HG03460 (cell line): ENCODE measurements at regions not wholly inside any gene's neighbourhood (a gene's known extent, or its start where the extent isn't known, plus 50 kb on each side); places are given as distances from the start of the nearest gene placed in this dataset.
"Not testable (repeated sequence)": the region's sequence is repeated elsewhere in the genome, so short reads cannot be mapped to it uniquely, and the experiment has no call there.

ENCODE experiments used
- ATAC-seq: cut with Tn5 transposase; IDR thresholded peaks from one replicate; pipeline ENCODE4 v1.9.1; 2021; ENCODE audit not compliant: unreplicated experiment

DNA sequence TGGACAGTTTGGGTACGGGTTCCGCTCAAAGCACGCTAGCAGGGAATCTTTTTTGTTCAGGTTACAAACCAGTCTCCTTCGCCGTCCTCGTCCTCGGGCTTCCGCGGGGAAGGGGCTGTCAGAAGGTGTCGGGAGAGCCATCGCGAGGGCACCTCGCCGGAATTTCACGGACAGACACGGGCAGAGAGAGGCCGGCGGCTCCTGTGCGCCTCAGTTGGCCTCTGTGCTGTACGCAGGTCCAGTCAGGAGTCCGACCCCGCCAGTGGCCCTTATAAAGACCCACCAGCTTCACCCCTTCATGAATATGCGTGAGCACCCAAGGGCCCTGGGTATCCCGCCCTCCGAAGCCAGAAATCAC is 362.1 kb upstream of the DEFB115 start:
- not testable (repeated sequence) for ATAC-seq

DNA sequence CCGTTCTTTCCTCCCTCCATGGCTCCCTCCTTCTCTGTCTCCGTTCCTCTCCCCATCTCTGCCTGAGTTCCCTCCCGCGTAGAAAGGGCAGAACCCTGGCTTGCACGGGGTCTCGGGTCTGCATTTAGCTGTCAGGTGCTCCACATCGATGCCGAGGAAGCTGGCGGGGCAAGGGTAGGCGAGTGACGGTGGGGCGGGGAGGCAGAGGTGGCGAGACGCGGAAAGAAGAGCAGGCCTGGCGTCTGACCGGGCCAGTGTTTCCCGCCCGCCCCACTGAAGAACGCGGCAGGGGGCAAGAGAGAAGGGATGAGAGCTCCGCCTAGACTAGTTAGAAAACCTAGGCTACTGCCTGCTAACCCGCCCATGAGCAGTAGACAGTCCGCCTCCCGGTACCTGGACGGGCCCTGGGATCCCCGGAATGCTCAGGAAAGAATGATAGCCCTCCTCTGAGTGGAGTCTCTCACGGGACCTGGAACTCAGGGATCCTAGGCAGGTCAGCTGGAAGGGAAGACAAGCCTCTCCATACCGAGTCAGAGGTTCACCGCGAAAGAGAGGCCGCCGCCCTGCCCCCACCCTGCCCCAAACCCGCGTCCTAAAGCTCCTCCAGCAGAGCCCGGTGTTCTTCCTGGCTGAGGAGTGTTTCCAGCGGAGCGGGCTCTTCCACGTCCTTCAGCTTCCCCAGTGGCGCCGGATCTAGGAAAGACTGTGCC is 357.9 kb upstream of the DEFB115 start:
- not testable (repeated sequence) for ATAC-seq

DNA sequence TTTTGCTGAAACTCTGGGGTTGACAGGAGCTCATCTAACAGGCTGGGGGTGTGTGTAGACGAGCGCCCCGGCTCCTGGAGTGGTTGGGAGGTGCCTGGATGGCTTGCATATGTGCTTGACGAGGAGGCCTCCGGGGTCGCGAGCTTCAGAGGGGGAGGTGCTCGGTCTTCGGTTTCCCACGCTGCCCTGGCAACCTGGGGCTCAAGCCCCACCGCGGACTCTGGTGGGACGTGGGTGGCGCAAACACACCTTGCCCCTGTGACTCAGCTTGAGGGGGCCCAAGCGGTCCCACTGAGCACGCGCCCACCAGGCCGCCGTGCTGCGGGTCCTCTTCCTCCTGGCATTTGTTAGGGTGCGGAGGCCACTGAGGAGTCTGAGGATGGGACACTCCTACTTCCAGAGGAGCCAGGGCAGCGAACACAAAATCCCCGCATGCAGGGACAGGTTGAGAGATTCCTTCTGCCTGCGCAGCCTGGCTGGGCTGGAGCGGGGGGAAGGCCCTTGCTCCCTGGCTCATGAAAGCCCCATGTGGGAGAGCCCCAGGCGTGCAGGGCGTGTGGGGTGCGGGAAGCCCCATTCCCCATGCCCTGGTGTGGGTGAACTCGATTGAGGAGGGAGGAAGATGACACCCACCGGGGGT is 357.3 kb upstream of the DEFB115 start:
- ATAC-seq, result not testable (repeated sequence)

- ATAC-seq, result not testable (repeated sequence)
Measured at GRCh38 chr20:30905231-30905630, 352.2 kb upstream of the DEFB115 start.

DNA sequence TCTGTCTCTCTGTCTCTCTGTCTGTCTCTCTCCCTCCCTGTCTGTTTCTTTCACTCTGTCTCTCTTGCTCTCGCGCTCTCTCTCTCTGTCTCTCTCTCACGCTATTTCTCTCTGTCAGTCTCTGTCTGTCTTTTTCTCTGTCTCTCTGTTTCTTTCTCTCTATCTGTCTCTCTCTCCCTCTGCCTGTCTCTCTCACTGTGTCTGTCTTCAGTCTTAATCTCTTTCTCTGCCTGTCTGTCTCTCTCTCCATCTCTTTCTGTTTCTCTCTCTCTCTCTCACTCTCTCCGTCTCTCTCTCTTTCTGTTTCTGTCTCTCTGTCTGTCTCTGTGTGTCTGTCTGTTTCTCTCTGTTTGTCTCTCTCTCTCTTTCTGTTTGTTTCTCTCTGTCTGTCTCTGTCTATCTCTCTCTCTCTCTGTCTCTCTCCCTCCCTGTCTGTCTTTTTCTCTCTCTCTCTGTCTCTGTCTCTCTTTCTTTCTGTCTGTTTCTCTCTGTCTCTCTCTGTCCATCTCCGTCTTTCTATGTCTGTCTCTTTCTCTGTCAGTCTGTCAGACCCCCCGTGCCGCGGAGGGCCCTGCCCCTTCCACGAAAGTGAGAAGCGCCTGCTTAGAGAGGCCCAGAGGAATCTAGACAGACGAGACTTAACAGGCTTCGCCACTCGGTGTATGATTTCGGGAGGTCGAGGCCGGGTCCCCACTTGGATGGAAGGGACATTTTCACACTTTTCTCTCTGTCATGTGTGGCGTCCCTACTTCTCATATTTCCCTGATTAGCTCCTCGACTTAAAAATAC is 346.3 kb upstream of the DEFB115 start:
- no peak for ATAC-seq

GRCh38 chr20:30911832-30912660 is 345.4 kb upstream of the DEFB115 start:
- ATAC-seq, result not testable (repeated sequence)

DNA sequence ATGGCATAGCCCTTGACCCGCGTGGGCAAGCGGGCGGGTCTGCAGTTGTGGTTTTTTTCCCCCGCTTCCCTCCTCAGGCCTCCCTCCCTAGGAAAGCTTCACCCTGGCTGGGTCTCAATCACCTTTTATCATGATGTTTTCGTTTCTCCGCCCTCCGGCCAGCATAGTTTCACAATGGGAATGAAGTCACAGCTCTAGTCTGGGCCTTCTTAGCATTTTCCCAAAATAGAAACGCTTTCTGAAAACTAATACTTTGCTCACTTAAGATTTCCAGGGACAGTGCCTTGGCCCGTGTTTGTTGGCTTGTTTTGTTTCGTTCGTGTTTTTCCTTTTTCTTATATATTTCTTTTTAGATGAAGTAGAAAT is 344.8 kb upstream of the DEFB115 start:
- not testable (repeated sequence) for ATAC-seq

GRCh38 chr20:30916404-30916803 is 341.1 kb upstream of the DEFB115 start:
- not testable (repeated sequence) for ATAC-seq

- ATAC-seq, result no peak
Measured at GRCh38 chr20:30919514-30920188, 337.8 kb upstream of the DEFB115 start.

GRCh38 chr20:30921286-30922071 is 336.0 kb upstream of the DEFB115 start:
- ATAC-seq, result no peak

DNA sequence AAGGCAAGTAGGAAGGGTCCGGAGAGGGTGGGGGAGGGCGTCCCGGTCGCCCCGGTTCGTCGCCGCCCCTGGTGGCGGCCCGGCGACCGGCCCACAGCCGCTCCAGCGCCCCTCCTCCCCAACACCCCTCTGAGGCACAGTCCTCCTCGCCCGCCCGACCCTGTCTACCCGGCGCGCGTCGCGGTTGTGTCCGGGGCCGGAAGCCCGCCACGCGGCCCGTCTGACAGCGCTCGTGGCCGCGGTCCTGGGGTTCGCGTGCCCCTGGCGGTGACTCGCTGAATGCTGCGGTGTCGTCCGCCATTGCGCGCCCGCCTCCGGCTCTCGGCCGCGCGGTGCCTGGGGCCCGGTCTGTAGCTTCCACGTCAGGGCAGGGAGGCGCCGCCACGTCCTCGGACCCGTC is 335.3 kb upstream of the DEFB115 start:
- no peak for ATAC-seq

DNA sequence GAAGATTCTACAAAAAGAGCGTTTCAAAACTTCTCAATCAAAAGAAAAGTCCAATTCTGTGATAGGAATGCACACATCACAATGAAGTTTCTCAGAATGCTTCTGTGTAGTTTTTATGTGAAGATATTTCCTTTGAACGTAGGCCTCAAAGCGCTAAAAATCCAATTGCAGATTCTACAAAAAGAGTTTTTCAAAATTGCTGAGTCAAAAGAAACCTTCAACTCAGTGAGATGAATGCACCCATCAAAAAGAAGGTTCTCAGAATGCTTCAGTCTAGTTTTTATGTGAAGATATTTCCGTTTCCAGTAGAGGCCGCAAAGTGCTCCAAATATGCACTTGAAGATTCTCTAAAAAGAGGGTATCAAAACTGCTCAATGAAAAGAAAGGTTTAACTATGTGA is 319.7 kb upstream of the DEFB115 start:
- ATAC-seq, result no peak

DNA sequence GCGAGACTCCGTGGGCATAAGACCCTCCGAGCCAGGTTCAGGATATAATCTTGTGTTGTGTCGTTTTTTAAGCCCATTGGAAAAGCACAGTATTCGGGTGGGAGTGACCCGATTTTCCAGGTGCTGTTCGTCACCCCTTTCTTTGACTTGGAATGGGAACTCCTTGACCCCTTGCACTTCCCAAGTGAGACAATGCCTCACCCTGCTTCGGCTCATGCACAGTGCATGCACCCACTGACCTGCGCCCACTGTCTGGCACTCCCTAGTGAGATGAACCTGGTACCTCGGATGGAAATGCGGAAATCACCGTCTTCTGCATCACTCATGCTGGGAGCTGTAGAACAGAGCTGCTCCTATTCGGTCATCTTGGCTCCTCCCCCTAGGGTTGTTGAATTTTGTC is 307.7 kb upstream of the DEFB115 start:
- ATAC-seq, result no peak

DNA sequence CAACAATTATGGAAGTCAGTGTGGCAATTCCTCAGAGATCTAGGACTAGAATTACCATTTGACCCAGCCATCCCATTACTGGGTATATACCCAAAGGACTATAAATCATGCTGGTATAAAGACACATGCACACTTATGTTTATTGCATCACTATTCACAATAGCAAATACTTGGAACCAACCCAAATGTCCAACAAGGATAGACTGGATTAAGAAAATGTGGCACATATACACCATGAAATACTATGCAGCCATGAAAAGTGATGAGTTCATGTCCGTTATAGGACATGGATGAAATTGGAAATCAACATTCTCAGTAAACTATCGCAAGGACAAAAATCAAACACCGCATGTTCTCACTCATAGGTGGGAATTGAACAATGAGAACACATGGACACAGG is 306.4 kb upstream of the DEFB115 start:
- not testable (repeated sequence) for ATAC-seq

DNA sequence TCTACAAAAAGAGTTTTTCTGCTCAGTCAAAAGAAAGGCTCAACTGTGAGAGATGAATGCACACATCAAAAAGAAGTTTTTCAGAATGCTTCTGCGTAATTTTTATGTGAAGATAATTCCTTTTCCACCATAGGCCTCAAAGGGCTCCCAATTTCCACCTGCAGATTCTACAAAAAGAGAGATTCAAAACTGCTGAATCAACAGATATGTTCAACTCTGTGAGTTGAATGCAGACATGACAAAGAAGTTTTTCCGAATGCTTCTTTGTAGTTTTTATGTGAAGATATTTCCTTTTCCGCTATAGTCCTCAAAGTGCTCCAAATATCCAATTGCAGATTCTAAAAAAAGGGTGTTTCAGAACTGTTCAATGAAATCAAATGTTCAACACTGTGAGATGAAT is 300.8 kb upstream of the DEFB115 start:
- not testable (repeated sequence) for ATAC-seq

DNA sequence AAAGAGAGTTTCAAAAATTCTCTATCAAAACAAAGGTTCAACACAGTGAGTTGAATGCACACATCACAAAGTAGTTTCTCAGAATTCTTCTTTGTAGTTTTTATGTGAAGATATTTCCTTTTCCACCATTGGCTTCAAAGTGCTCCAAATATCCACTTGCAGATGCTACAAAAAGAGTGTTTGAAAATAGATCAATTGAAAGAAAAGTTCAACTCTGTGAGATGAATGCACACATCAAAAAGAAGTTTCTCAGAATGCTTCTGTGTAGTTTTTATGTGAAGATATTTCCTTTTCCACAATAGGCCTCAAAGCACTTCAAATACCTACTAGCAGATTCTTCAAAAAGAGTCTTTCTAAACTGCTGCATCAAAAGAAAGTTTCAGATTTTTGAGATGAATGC is 298.3 kb upstream of the DEFB115 start:
- ATAC-seq, result not testable (repeated sequence)

- ATAC-seq, result no peak
Measured at GRCh38 chr20:30963591-30963990, 293.9 kb upstream of the DEFB115 start.

DNA sequence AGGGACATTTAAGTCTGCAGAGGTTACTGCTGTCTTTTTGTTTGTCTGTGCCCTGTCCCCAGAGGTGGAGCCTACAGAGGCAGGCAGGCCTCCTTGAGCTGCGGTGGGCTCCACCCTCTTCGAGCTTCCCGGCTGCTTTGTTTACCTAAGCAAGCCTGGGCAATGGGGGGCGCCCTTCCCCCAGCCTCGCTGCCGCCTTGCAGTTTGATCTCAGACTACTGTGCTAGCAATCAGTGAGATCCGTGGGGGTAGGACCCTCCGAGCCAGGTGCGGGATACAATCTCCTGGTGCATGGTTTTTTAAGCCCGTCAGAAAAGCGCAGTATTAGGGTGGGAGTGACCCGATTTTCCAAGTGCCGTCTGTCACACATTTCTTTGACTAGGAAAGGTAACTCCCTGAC is 281.6 kb upstream of the DEFB115 start:
- ATAC-seq, result not testable (repeated sequence)

- ATAC-seq, result no peak
Measured at GRCh38 chr20:30985386-30985785, 272.1 kb upstream of the DEFB115 start.
